SK-N-MC (cell line): ENCODE measurements at regions not wholly inside any gene's neighbourhood (a gene's known extent, or its start where the extent isn't known, plus 50 kb on each side); places are given as distances from the start of the nearest gene placed in this dataset.

Source experiments
- DNase-seq: peaks from one replicate; pipeline ENCODE4 v3.0.0-alpha.2; 2011; ENCODE audit warnings: low read depth, low spot score
- H3K27ac ChIP-seq: fragments of 200-600 bp; sonication (generic); 2 replicates; pipeline ENCODE4 v1.5.1; 2016; ENCODE audit warnings: mixed run types
- H3K36me3 ChIP-seq: fragments of 200-600 bp; sonication (generic); 2 replicates; pipeline ENCODE4 v1.6.1; 2017; ENCODE audit warnings: antibody characterized with exemption, low read length, mixed read lengths; ENCODE audit not compliant: insufficient read depth
- H3K4me3 ChIP-seq: fragments of 200-600 bp; sonication (generic); 2 replicates; pipeline ENCODE4 v1.5.1; 2016
- H3K9ac ChIP-seq: fragments of 200-600 bp; sonication (generic); 2 replicates; pipeline ENCODE4 v1.8.0; 2017; ENCODE audit warnings: mixed run types, mixed read lengths; ENCODE audit not compliant: insufficient read length
- H3K9me3 ChIP-seq: fragments of 200-600 bp; sonication (generic); 2 replicates; pipeline ENCODE4 v1.6.1; 2017; ENCODE audit warnings: low read depth, mild to moderate bottlenecking, antibody characterized with exemption, low read length, moderate library complexity, mixed read lengths
- EZH2 ChIP-seq: fragments of 200-600 bp; sonication (generic); IDR thresholded peaks from one replicate; pipeline ENCODE4 v1.6.1; 2017; ENCODE audit warnings: antibody characterized with exemption
- FOXP2 ChIP-seq: optimal IDR thresholded peaks from 2 replicates; pipeline ENCODE3; 2011; ENCODE audit warnings: mild to moderate bottlenecking, moderate library complexity; ENCODE audit not compliant: insufficient read depth; ENCODE audit errors: extremely low read length, control extremely low read depth
- POLR2AphosphoS5 ChIP-seq: IDR thresholded peaks from 2 replicates; pipeline ENCODE4 v1.6.1; 2012; ENCODE audit warnings: mild to moderate bottlenecking, low read depth, low read length, borderline replicate concordance

- Histone ChIP-seq H3K27ac (no peak overlapping the region), H3K36me3 (no peaks in the 10 kb centered on the region), H3K9ac (no peak overlapping the region), H3K9me3 (no peaks in the 10 kb centered on the region), H3K4me3 (no peak overlapping the region)
- no peak for TF ChIP-seq FOXP2
- no peak for TF ChIP-seq POLR2AphosphoS5
- no peak for TF ChIP-seq EZH2
- no peak for DNase-seq
Measured at GRCh38 chr5:114204923-114205322, 156.9 kb upstream of the KCNN2 start.

- DNase-seq: no peak
- Histone ChIP-seq H3K9me3 (no peaks in the 10 kb centered on the region), H3K9ac (no peak overlapping the region), H3K36me3 (no peaks in the 10 kb centered on the region), H3K4me3 (no peak overlapping the region), H3K27ac (no peak overlapping the region)
- TF ChIP-seq FOXP2 (no peak), POLR2AphosphoS5 (no peak), EZH2 (no peak)
Measured at GRCh38 chr5:114206640-114207039, 155.2 kb upstream of the KCNN2 start.

GRCh38 chr5:114207615-114208014 lies 154.3 kb upstream of the KCNN2 start:
- no peaks in the 10 kb centered on the region for H3K9me3 ChIP-seq
- no peaks in the 10 kb centered on the region for H3K36me3 ChIP-seq
- no peak overlapping the region for H3K27ac ChIP-seq
- DNase-seq: no peak
- no peak overlapping the region for H3K4me3 ChIP-seq
- H3K9ac ChIP-seq: no peak overlapping the region
- TF ChIP-seq EZH2: no peak
- no peak for TF ChIP-seq POLR2AphosphoS5
- TF ChIP-seq FOXP2: no peak

- H3K36me3 ChIP-seq: no peaks in the 10 kb centered on the region
- TF ChIP-seq POLR2AphosphoS5: no peak
- no peak for DNase-seq
- no peak overlapping the region for H3K27ac ChIP-seq
- no peak overlapping the region for H3K9ac ChIP-seq
- no peak overlapping the region for H3K4me3 ChIP-seq
- no peaks in the 10 kb centered on the region for H3K9me3 ChIP-seq
Measured at GRCh38 chr5:114208120-114208519, 153.8 kb upstream of the KCNN2 start.

- Histone ChIP-seq H3K36me3 (no peaks in the 10 kb centered on the region), H3K4me3 (no peak overlapping the region), H3K9ac (no peak overlapping the region), H3K9me3 (no peaks in the 10 kb centered on the region), H3K27ac (no peak overlapping the region)
- TF ChIP-seq POLR2AphosphoS5 (no peak), FOXP2 (no peak), EZH2 (no peak)
- DNase-seq: no peak
Measured at GRCh38 chr5:114208588-114208987, 153.3 kb upstream of the KCNN2 start.

- DNase-seq: no peak
- Histone ChIP-seq H3K27ac (no peak overlapping the region), H3K9me3 (no peaks in the 10 kb centered on the region), H3K9ac (no peak overlapping the region), H3K36me3 (no peaks in the 10 kb centered on the region), H3K4me3 (no peak overlapping the region)
- no peak for TF ChIP-seq EZH2
- TF ChIP-seq FOXP2: no peak
- TF ChIP-seq POLR2AphosphoS5: no peak
Measured at GRCh38 chr5:114210662-114211061, 151.2 kb upstream of the KCNN2 start.

- H3K4me3 ChIP-seq: no peak overlapping the region
- no peaks in the 10 kb centered on the region for H3K9me3 ChIP-seq
- TF ChIP-seq POLR2AphosphoS5 (no peak), EZH2 (no peak), FOXP2 (no peak)
Measured at GRCh38 chr5:114221807-114222206, 140.1 kb upstream of the KCNN2 start.

GRCh38 chr5:114223866-114224265 lies 138.0 kb upstream of the KCNN2 start:
- no peaks in the 10 kb centered on the region for H3K36me3 ChIP-seq
- no peak for TF ChIP-seq FOXP2
- DNase-seq: no peak
- no peak overlapping the region for H3K27ac ChIP-seq
- no peak overlapping the region for H3K9ac ChIP-seq
- no peaks in the 10 kb centered on the region for H3K9me3 ChIP-seq
- H3K4me3 ChIP-seq: no peak overlapping the region

More at GRCh38 chr5:114221807-114222206, 140.1 kb upstream of the KCNN2 start:
- H3K27ac ChIP-seq: no peak overlapping the region
- DNase-seq: no peak
- no peak overlapping the region for H3K9ac ChIP-seq
- no peaks in the 10 kb centered on the region for H3K36me3 ChIP-seq

- DNase-seq: no peak
- Histone ChIP-seq H3K9ac (no peak overlapping the region), H3K4me3 (no peak overlapping the region), H3K27ac (no peak overlapping the region), H3K9me3 (no peaks in the 10 kb centered on the region), H3K36me3 (no peaks in the 10 kb centered on the region)
- TF ChIP-seq POLR2AphosphoS5: no peak
- no peak for TF ChIP-seq FOXP2
- TF ChIP-seq EZH2: no peak
Measured at GRCh38 chr5:114237766-114238165, 124.1 kb upstream of the KCNN2 start.
